AG04449 (cell line): ENCODE measurements at regions not wholly inside any gene's neighbourhood (a gene's known extent, or its start where the extent isn't known, plus 50 kb on each side); places are given as distances from the start of the nearest gene placed in this dataset.

Experiments used
- CTCF ChIA-PET: fragments of 350-600 bp; formaldehyde crosslinking; extraction: SDS; loops from one replicate; lab custom pipeline; 2021; ENCODE audit warnings: antibody characterized with exemption; lab: Yijun Ruan, JAX
- POLR2A ChIA-PET: fragments of 400-600, 350-600 bp; formaldehyde crosslinking; extraction: SDS; loops from one replicate; lab custom pipeline; 2020; ENCODE audit warnings: antibody characterized with exemption, inconsistent platforms; lab: Yijun Ruan, JAX
- DNase-seq: peaks from one replicate; pipeline ENCODE4 v3.0.0-alpha.2; 2010; ENCODE audit warnings: low read depth, low spot score
- H3K4me3 ChIP-seq: 2 replicates; pipeline ENCODE4 v1.5.1; 2011; ENCODE audit warnings: low read depth, mild to moderate bottlenecking, control low read depth, low read length
- TF ChIP-seq, protein P1 (sequence below): IDR thresholded peaks from one replicate; pipeline ENCODE4 v1.5.1; 2011; ENCODE audit warnings: mild to moderate bottlenecking, moderate library complexity, low read length, control low read depth, inconsistent platforms; ENCODE audit not compliant: insufficient read depth; ENCODE audit errors: missing control alignments

DNA sequence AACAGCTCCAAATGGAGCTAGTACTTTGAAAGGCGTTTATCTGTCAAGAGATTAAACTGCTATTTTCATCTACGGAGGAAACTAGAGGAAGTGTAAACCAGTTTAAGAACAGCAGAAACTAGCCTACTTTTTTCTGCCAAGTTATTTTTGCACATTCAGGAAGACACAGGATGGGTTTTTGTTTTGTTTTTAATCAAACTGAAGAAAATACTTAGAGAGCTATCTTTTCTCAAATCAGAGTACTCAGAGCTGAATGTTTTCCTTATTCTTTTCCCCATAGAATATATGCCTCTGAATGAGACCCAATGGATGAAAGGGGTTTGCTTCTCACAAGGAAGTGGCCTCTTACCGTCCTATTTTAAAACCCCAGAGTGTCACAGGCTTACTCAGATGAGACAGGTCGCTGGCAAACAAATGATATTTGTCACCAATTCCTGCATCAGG, 538.5 kb downstream of the CD83 start:
- TF ChIP-seq, protein P1, sequence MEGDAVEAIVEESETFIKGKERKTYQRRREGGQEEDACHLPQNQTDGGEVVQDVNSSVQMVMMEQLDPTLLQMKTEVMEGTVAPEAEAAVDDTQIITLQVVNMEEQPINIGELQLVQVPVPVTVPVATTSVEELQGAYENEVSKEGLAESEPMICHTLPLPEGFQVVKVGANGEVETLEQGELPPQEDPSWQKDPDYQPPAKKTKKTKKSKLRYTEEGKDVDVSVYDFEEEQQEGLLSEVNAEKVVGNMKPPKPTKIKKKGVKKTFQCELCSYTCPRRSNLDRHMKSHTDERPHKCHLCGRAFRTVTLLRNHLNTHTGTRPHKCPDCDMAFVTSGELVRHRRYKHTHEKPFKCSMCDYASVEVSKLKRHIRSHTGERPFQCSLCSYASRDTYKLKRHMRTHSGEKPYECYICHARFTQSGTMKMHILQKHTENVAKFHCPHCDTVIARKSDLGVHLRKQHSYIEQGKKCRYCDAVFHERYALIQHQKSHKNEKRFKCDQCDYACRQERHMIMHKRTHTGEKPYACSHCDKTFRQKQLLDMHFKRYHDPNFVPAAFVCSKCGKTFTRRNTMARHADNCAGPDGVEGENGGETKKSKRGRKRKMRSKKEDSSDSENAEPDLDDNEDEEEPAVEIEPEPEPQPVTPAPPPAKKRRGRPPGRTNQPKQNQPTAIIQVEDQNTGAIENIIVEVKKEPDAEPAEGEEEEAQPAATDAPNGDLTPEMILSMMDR, result no peak
- ChIA-PET POLR2A (no interaction called here), CTCF (no interaction called here)
- no peak overlapping the region for H3K4me3 ChIP-seq
- no peak for DNase-seq

DNA sequence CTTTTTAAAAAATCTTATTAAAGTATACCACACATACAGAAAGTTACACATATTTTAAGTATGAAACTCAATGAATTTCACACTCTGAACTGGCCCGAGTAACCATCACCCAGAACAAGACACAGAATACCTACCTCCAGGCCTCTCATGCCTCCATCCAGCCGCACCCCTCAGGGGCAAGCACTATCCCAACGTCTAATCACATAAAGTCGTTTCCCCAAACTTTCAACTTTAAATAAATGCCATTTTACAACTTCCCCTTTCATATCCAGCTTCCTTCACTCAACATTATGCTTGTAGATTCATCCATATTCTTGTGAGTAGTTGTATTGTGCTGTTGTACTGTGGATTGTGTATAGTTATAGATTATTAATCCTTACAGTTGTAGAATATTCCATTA, 539.1 kb downstream of the CD83 start:
- no peak overlapping the region for H3K4me3 ChIP-seq
- TF ChIP-seq, protein P1, result no peak
- no peak for DNase-seq
- CTCF ChIA-PET, result no interaction called here
- POLR2A ChIA-PET, result no interaction called here

DNA sequence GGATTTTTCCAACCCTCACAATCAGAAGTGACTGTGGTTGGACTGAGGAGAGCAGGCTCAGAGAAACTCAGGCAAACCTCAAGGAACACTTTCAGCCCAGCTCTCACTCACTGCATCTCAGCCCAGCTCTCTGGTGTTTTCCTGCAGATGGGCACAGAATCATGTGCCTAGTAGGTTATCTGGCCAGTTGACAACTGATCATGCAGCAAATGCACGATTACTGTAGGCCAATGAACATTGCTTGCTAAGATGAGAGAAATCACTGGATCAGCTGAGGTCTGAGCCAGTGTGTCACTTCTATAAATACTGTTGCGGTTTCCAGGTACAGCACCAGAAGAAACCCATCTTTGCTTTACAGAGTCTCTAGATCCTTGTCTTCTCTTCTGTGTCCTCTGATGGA, 540.5 kb downstream of the CD83 start:
- H3K4me3 ChIP-seq, result no peak overlapping the region
- no peak for DNase-seq
- ChIA-PET POLR2A (no interaction called here), CTCF (interaction anchor here (0.8 kb wide), 1 partner anchor 13 kb away, joined by 4 read pairs; no protein-coding TSS in a partner anchor)
- TF ChIP-seq, protein P1, result no peak

DNA sequence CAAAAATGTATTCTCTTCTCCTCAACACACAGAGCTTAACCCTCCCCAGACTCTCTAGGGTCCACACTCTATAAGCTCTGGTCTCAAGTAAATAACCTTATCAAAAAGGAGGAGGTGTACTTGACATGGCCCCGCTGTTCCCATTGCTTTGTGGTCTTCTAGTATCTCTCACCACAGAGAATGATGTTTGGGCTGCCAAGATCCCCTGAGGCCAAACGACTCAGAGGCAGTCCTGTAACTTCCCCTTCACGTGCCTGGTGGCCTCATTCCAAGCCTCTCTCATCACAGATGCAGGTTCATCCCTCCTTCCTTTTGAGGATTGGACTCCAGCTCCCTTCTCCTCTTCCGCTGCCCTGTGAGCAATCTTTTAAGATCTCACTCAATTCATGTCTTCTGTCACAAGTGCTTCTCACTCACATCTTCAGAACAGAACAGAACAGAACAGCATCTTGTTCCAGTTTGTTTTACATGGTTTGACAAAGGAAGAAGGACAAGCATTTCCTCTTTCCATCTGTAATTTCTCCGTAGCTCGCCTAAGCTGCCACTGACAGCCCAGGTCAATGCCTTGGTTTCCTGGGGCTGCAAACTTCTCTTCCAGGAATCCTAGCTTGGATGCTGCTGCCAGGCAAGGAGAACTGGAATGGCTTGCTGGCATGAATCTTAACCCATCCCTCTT, 541.5 kb downstream of the CD83 start:
- no peak for DNase-seq
- H3K4me3 ChIP-seq, result no peak overlapping the region
- ChIA-PET POLR2A (no interaction called here), CTCF (no interaction called here)
- TF ChIP-seq, protein P1, result no peak

DNA sequence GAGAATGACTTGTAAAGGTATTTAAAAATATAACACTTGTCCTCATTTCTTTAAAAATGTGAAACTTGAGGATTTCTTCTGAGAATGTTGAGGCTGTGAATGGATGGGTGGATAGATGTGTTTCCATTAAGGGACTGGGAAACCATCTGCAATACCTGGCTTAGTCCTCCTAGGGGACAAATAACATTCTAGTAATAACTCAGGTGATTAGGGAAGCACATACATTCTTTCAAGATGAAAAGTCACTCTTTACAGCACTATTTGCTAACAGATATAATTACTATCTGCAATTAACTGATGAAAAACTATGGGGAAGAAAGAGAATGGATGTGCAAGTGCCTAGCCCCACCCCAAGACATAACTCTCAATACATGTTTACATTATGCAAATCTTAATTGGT, 542.3 kb downstream of the CD83 start:
- DNase-seq, result no peak

More for the DNA sequence above, 542.3 kb downstream of the CD83 start:
- H3K4me3 ChIP-seq, result no peak overlapping the region
- POLR2A ChIA-PET, result no interaction called here
- CTCF ChIA-PET, result interaction anchor here (1.4 kb wide), 1 partner anchor 8 kb away, joined by 3 read pairs; no protein-coding TSS in a partner anchor
- TF ChIP-seq, protein P1, result no peak
